T-helper 1 cell treated with Interleukin-12 subunit alpha and Interleukin-12 subunit beta and Interleukin-4 antibody, amounts not matched to agents 30 ng/mL and 1 ng/mL, for 36 hours (primary cell): ENCODE measurements at regions not wholly inside any gene's neighbourhood (a gene's known extent, or its start where the extent isn't known, plus 50 kb on each side); places are given as distances from the start of the nearest gene placed in this dataset.
"Not testable (repeated sequence)": the region's sequence is repeated elsewhere in the genome, so short reads cannot be mapped to it uniquely, and the experiment has no call there.

Experiments used
- intact Hi-C: fragments of 100-400 bp; cut with micrococcal nuclease; formaldehyde crosslinking; loops from one replicate; pipeline ENCODE4 v1.15.1; 2024

- intact Hi-C loops, result not testable (repeated sequence)
Measured at GRCh38 chr1:815147-815922, 108.4 kb upstream of the SAMD11 start.

- intact Hi-C loops, result not testable (repeated sequence)
Measured at GRCh38 chr1:817071-817599, 106.6 kb upstream of the SAMD11 start.

GRCh38 chr1:817658-818617, 105.8 kb upstream of the SAMD11 start:
- intact Hi-C loops, result not testable (repeated sequence)

- intact Hi-C loops, result no loop called here
Measured at GRCh38 chr1:818618-819291, 105.0 kb upstream of the SAMD11 start.

- intact Hi-C loops, result loop anchor here (10.0 kb wide), 1 partner anchor 46 kb away; no protein-coding TSS in a partner anchor
Measured at GRCh38 chr1:820962-821361, 102.8 kb upstream of the SAMD11 start.

- intact Hi-C loops, result loop anchor here (10.0 kb wide), 1 partner anchor 52 kb away; no protein-coding TSS in a partner anchor
Measured at GRCh38 chr1:826808-827207, 96.9 kb upstream of the SAMD11 start.

- intact Hi-C loops, result loop anchor here (10.0 kb wide), 1 partner anchor 53 kb away; no protein-coding TSS in a partner anchor
Measured at GRCh38 chr1:827211-828063, 96.3 kb upstream of the SAMD11 start.

- intact Hi-C loops, result loop anchor here (10.0 kb wide), 1 partner anchor 55 kb away; no protein-coding TSS in a partner anchor
Measured at GRCh38 chr1:829324-829723, 94.4 kb upstream of the SAMD11 start.

- intact Hi-C loops, result loop anchor here (10.0 kb wide), 1 partner anchor 55 kb away; no protein-coding TSS in a partner anchor
Measured at GRCh38 chr1:829932-830331, 93.8 kb upstream of the SAMD11 start.

- intact Hi-C loops, result not testable (repeated sequence)
Measured at GRCh38 chr1:830750-831149, 93.0 kb upstream of the SAMD11 start.

- intact Hi-C loops, result no loop called here
Measured at GRCh38 chr1:831522-831921, 92.2 kb upstream of the SAMD11 start.

- intact Hi-C loops, result no loop called here
Measured at GRCh38 chr1:832136-832535, 91.6 kb upstream of the SAMD11 start.

- intact Hi-C loops, result not testable (repeated sequence)
Measured at GRCh38 chr1:833226-833625, 90.5 kb upstream of the SAMD11 start.

- intact Hi-C loops, result not testable (repeated sequence)
Measured at GRCh38 chr1:835509-835908, 88.2 kb upstream of the SAMD11 start.

- intact Hi-C loops, result not testable (repeated sequence)
Measured at GRCh38 chr1:837601-838000, 86.1 kb upstream of the SAMD11 start.

GRCh38 chr1:838291-838690, 85.4 kb upstream of the SAMD11 start:
- intact Hi-C loops, result not testable (repeated sequence)

- intact Hi-C loops, result not testable (repeated sequence)
Measured at GRCh38 chr1:840592-840991, 83.1 kb upstream of the SAMD11 start.

GRCh38 chr1:841671-842425, 81.9 kb upstream of the SAMD11 start:
- intact Hi-C loops, result not testable (repeated sequence)

- intact Hi-C loops, result not testable (repeated sequence)
Measured at GRCh38 chr1:842799-843198, 80.9 kb upstream of the SAMD11 start.
